Vagina (tissue), 2 donors: ENCODE measurements at regions not wholly inside any gene's neighbourhood (a gene's known extent, or its start where the extent isn't known, plus 50 kb on each side); places are given as distances from the start of the nearest gene placed in this dataset.

ENCODE experiments used
- DNase-seq, 2 donors: peaks; one replicate each; pipeline ENCODE4 v3.0.0-alpha.2; 2017; ENCODE audit errors: extremely low spot score in 2 of 2
- H3K27ac ChIP-seq: fragments of 200-600 bp; sonication (generic); one replicate; pipeline ENCODE4 v1.5.1; 2019
- H3K27me3 ChIP-seq: fragments of 200-600 bp; sonication (generic); one replicate; pipeline ENCODE4 v1.5.1; 2019
- H3K36me3 ChIP-seq, 2 donors: fragments of 200-600 bp; sonication (generic); one replicate each; pipeline ENCODE4 v1.5.1; 2017 to 2019
- H3K4me1 ChIP-seq: fragments of 200-600 bp; sonication (generic); one replicate; pipeline ENCODE4 v1.5.1; 2019
- H3K4me3 ChIP-seq, 2 donors: fragments of 200-600 bp; sonication (generic); 1 replicate in 1 of 2; 2 replicates in 1 of 2; pipeline ENCODE4 v1.5.1; 2016 to 2019
- H3K9me3 ChIP-seq: fragments of 200-600 bp; sonication (generic); one replicate; pipeline ENCODE4 v1.5.1; 2019
- POLR2A ChIP-seq, 2 donors: fragments of 450-650 bp; IDR thresholded peaks; one replicate each; pipeline ENCODE4 v1.6.1; 2017; ENCODE audit warnings: antibody characterized with exemption in 2 of 2, mild to moderate bottlenecking in 2 of 2, moderate library complexity in 2 of 2
- POLR2AphosphoS5 ChIP-seq, 2 donors: sonication (generic); formaldehyde crosslinking; IDR thresholded peaks; one replicate each; pipeline ENCODE4 v1.9.0; 2017; ENCODE audit warnings: antibody characterized with exemption in 2 of 2, mild to moderate bottlenecking in 2 of 2, low read depth in 1 of 2; ENCODE audit not compliant: insufficient read depth in 1 of 2
- intact Hi-C: fragments of 100-400 bp; cut with DNase I; formaldehyde crosslinking; loops from one replicate; pipeline ENCODE4 v1.15.1; 2023
- TF ChIP-seq, protein P1 (sequence below), 3 experiments: fragments of 450-650 bp in 2 of 3; fragments of 200-600 bp in 1 of 3; sonication (generic) in 1 of 3; IDR thresholded peaks; one replicate each; pipeline ENCODE4 v1.5.1; 2017 to 2019; ENCODE audit warnings: antibody characterized with exemption in 3 of 3, mild to moderate bottlenecking in 2 of 3, moderate library complexity in 2 of 3

DNA sequence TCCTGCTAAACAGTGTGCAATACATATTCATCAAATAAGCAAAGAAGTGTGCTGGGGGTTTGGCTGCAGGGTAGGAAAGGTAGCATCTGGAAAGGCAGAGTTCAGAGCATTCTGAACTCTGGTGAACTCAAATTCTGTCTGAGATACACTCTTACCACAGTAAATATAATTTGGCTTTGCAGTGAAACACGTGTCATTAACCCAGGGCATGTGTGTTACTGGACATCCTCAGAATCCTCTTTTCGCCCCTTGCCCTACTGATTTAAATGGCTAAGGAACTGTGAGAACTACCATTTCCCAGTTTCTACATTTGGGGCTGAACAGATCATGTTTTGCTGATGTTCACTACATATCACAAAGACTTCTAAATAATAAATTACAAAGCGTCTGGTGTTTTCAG is 562.8 kb upstream of the SGCG start:
- no peak overlapping the region for H3K27ac ChIP-seq
- intact Hi-C loops: no loop called here
- H3K4me1 ChIP-seq: no peaks in the 10 kb centered on the region
- H3K27me3 ChIP-seq: no peaks in the 10 kb centered on the region
- TF ChIP-seq, protein P1, sequence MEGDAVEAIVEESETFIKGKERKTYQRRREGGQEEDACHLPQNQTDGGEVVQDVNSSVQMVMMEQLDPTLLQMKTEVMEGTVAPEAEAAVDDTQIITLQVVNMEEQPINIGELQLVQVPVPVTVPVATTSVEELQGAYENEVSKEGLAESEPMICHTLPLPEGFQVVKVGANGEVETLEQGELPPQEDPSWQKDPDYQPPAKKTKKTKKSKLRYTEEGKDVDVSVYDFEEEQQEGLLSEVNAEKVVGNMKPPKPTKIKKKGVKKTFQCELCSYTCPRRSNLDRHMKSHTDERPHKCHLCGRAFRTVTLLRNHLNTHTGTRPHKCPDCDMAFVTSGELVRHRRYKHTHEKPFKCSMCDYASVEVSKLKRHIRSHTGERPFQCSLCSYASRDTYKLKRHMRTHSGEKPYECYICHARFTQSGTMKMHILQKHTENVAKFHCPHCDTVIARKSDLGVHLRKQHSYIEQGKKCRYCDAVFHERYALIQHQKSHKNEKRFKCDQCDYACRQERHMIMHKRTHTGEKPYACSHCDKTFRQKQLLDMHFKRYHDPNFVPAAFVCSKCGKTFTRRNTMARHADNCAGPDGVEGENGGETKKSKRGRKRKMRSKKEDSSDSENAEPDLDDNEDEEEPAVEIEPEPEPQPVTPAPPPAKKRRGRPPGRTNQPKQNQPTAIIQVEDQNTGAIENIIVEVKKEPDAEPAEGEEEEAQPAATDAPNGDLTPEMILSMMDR (IDR thresholded peaks at IDR 0.05): no peak
- no peak for TF ChIP-seq POLR2AphosphoS5 (IDR thresholded peaks at IDR 0.05; ENCODE audit: insufficient read depth in 1 of 2, low read depth in 1 of 2)
- TF ChIP-seq POLR2A (IDR thresholded peaks at IDR 0.05): no peak
- DNase-seq: no peak
- H3K9me3 ChIP-seq: no peaks in the 10 kb centered on the region
- no peak overlapping the region for H3K4me3 ChIP-seq
- no peaks in the 10 kb centered on the region for H3K36me3 ChIP-seq

DNA sequence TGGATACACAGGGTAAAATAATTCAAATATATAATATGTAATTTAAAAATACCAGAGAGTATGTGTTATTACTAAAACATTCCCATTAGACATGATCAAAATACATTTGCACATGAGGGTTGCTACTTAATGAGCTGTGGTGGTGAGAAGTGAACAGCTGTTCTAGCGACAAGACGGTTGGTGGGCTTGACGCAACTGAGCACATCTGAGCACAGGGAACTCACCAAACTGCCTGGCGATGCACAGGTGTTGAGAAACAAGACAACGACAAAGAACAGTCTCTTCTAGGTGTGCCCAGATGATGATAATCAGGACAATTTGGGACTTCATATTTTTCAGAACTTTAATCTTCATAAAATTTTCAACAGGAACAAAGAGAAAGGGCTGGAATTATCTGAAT is 555.1 kb upstream of the SGCG start:
- Histone ChIP-seq H3K27ac (no peak overlapping the region), H3K4me3 (no peak overlapping the region), H3K27me3 (no peaks in the 10 kb centered on the region), H3K4me1 (no peaks in the 10 kb centered on the region), H3K36me3 (no peaks in the 10 kb centered on the region), H3K9me3 (no peaks in the 10 kb centered on the region)
- no peak for DNase-seq
- intact Hi-C loops: no loop called here
- TF ChIP-seq, protein P1 (IDR thresholded peaks at IDR 0.05): no peak
- no peak for TF ChIP-seq POLR2A (IDR thresholded peaks at IDR 0.05)
- no peak for TF ChIP-seq POLR2AphosphoS5 (IDR thresholded peaks at IDR 0.05; ENCODE audit: insufficient read depth in 1 of 2, low read depth in 1 of 2)

DNA sequence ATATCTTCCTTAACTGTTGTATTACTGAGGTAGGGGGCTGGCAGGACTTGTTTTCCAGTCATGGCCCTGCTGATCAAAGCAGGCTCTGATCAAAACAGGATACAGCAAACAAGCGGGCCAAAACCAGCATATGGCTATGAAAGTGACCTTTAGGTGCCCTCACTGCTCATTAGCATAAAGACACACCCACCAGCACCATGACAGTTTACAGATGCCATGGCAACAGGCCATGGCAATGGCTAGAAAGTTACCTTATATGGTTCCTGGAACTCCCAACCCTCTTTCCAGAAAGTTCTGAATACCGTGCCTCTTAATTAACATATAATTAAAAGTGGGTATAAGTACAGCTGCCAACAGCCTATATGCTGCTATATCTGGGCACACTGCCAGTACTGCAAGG is 551.4 kb upstream of the SGCG start:
- no peaks in the 10 kb centered on the region for H3K36me3 ChIP-seq
- TF ChIP-seq, protein P1 (IDR thresholded peaks at IDR 0.05): no peak
- no peak for TF ChIP-seq POLR2AphosphoS5 (IDR thresholded peaks at IDR 0.05; ENCODE audit: insufficient read depth in 1 of 2, low read depth in 1 of 2)
- TF ChIP-seq POLR2A (IDR thresholded peaks at IDR 0.05): no peak

DNA sequence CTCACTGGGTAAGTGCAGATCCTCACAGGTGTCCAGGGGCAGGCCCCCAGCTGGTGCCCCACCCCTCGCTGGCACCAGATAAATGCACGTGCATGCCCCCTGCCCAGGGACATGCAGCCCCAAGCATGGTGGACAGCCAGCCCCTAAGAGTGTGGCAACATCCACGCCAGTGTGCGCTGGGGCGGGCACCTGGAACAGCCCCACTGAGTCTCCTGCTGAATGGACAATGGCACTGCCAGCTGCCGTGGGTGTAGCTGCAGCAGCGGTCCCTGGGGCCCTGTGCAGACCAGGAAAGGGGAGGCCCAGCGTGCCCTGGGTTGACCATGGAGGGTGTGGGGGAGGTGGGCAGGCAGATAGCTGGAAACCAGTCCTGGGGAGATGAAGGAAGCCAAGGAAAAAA is 538.7 kb upstream of the SGCG start:
- Histone ChIP-seq H3K27me3 (no peaks in the 10 kb centered on the region), H3K4me1 (no peaks in the 10 kb centered on the region), H3K4me3 (no peak overlapping the region), H3K27ac (no peak overlapping the region), H3K36me3 (no peaks in the 10 kb centered on the region), H3K9me3 (no peaks in the 10 kb centered on the region)
- intact Hi-C loops: no loop called here
- TF ChIP-seq, protein P1 (IDR thresholded peaks at IDR 0.05): no peak
- TF ChIP-seq POLR2AphosphoS5 (IDR thresholded peaks at IDR 0.05; ENCODE audit: insufficient read depth in 1 of 2, low read depth in 1 of 2): no peak
- TF ChIP-seq POLR2A (IDR thresholded peaks at IDR 0.05): no peak
- no peak for DNase-seq

More for the DNA sequence above, 551.4 kb upstream of the SGCG start:
- no peak overlapping the region for H3K4me3 ChIP-seq
- no peak for DNase-seq
- no peaks in the 10 kb centered on the region for H3K27me3 ChIP-seq
- no peaks in the 10 kb centered on the region for H3K9me3 ChIP-seq
- H3K4me1 ChIP-seq: no peaks in the 10 kb centered on the region
- intact Hi-C loops: no loop called here
- no peak overlapping the region for H3K27ac ChIP-seq

DNA sequence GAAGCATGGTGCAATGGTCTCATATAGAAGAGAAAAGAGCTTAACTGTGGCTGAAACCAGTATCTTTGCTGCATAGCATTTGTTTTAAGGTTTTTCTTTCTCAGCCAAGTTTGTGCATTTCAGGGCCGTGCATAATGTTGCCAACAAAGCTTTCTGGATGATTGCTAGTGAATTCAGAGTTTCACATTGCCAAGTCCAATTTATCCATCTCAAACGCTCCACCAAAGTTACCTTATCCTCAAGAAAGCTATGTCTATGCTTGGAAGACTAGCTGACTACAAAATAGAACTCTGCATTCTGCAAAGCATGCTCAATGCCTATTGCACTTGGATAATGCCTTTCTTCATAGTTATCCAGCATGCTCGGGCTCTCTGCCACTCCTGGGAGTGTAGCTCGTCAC is 535.8 kb upstream of the SGCG start:
- intact Hi-C loops: no loop called here
- Histone ChIP-seq H3K27me3 (no peaks in the 10 kb centered on the region), H3K27ac (no peak overlapping the region), H3K4me1 (no peaks in the 10 kb centered on the region), H3K9me3 (no peaks in the 10 kb centered on the region), H3K36me3 (no peaks in the 10 kb centered on the region), H3K4me3 (no peak overlapping the region)
- DNase-seq: no peak
- TF ChIP-seq POLR2A (IDR thresholded peaks at IDR 0.05) (no peak), POLR2AphosphoS5 (IDR thresholded peaks at IDR 0.05; ENCODE audit: insufficient read depth in 1 of 2, low read depth in 1 of 2) (no peak)
- TF ChIP-seq, protein P1 (IDR thresholded peaks at IDR 0.05): no peak
